H1 (cell line): ENCODE measurements at regions not wholly inside any gene's neighbourhood (a gene's known extent, or its start where the extent isn't known, plus 50 kb on each side); places are given as distances from the start of the nearest gene placed in this dataset.

ENCODE experiments used
- ATF2 ChIP-seq: IDR thresholded peaks from 2 replicates; pipeline ENCODE4 v1.6.1; 2012; ENCODE audit warnings: low read length, inconsistent platforms
- ATF3 ChIP-seq: IDR thresholded peaks from 2 replicates; pipeline ENCODE4 v1.6.1; 2011; ENCODE audit warnings: low read depth, mild to moderate bottlenecking, low read length; ENCODE audit not compliant: insufficient read depth
- BACH1 ChIP-seq: IDR thresholded peaks from 2 replicates; pipeline ENCODE4 v1.6.1; 2012; ENCODE audit warnings: low read length, improper control_type of control experiment
- BRCA1 ChIP-seq: IDR thresholded peaks from 2 replicates; pipeline ENCODE4 v1.6.1; 2012; ENCODE audit warnings: low read depth, low read length, improper control_type of control experiment
- CBX5 ChIP-seq: fragments of 300-800, 300-1000 bp; sonication (generic); IDR thresholded peaks from 2 replicates; pipeline ENCODE4 v1.7.1; 2016; ENCODE audit warnings: antibody characterized with exemption, low read length, low read depth
- CHD2 ChIP-seq: IDR thresholded peaks from 2 replicates; pipeline ENCODE4 v1.6.1; 2012; ENCODE audit warnings: low read length, improper control_type of control experiment
- CHD7 ChIP-seq: fragments of 300-600 bp; sonication (generic); IDR thresholded peaks from 2 replicates; pipeline ENCODE4 v1.7.1; 2012; ENCODE audit warnings: low read length, moderate library complexity, mild to moderate bottlenecking, inconsistent platforms; ENCODE audit not compliant: insufficient replicate concordance
- CREB1 ChIP-seq: IDR thresholded peaks from 2 replicates; pipeline ENCODE4 v1.6.1; 2012; ENCODE audit warnings: inconsistent platforms
- FOSL1 ChIP-seq: IDR thresholded peaks from 2 replicates; pipeline ENCODE4 v1.6.1; 2011; ENCODE audit warnings: mild to moderate bottlenecking, low read depth, low read length, moderate library complexity; ENCODE audit not compliant: insufficient read depth
- SUZ12 ChIP-seq: fragments of 200-600 bp; sonication (generic); IDR thresholded peaks from 2 replicates; pipeline ENCODE4 v1.6.1; 2012; ENCODE audit warnings: mild to moderate bottlenecking, inconsistent platforms, low read length, moderate library complexity, mixed read lengths
- TBP ChIP-seq: IDR thresholded peaks from 2 replicates; pipeline ENCODE4 v1.6.1; 2011; ENCODE audit warnings: low read depth, low read length, improper control_type of control experiment

GRCh38 chr6:40146902-40147301 lies 212.6 kb upstream of the MOCS1 start (continued):
- TF ChIP-seq CHD7 (no peak), CHD2 (no peak), CBX5 (no peak), BRCA1 (no peak), FOSL1 (no peak), ATF2 (no peak), SUZ12 (no peak), BACH1 (no peak), TBP (no peak), CREB1 (no peak), ATF3 (no peak)
